Endometrium (tissue), 2 donors: ENCODE measurements at regions not wholly inside any gene's neighbourhood (a gene's known extent, or its start where the extent isn't known, plus 50 kb on each side); places are given as distances from the start of the nearest gene placed in this dataset.
A peak's percentile ranks its signal among the peaks of the same experiment; 100 is the strongest.
"Not testable (repeated sequence)": the region's sequence is repeated elsewhere in the genome, so short reads cannot be mapped to it uniquely, and the experiment has no call there.

ENCODE experiments used
- FAIRE-seq: peaks from 2 replicates; lab custom pipeline; 2012; peaks lifted over from hg19 to GRCh38; lab: Jason Lieb, UNC
- donor health status: control.
- donor health status: control.

DNA sequence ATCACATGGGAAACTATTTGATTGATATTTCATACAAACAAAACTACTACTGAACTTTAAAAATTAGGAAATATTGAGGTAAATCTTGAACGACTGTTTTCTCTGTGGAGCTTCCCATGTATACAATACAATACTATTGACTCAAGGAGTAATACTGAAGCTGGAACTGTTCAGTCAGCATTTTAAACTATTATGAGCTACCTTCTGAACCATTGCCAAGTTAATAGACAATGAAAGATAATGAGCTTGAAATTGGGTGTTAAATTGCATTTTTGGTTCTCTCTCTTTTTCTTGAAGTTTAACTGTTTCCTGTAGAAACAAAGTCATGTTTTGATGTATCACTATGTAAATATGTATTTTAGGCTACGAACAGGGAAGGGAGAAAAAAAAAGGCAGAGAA lies 569.2 kb downstream of the ZEB2 start:
- FAIRE-seq = no peak

DNA sequence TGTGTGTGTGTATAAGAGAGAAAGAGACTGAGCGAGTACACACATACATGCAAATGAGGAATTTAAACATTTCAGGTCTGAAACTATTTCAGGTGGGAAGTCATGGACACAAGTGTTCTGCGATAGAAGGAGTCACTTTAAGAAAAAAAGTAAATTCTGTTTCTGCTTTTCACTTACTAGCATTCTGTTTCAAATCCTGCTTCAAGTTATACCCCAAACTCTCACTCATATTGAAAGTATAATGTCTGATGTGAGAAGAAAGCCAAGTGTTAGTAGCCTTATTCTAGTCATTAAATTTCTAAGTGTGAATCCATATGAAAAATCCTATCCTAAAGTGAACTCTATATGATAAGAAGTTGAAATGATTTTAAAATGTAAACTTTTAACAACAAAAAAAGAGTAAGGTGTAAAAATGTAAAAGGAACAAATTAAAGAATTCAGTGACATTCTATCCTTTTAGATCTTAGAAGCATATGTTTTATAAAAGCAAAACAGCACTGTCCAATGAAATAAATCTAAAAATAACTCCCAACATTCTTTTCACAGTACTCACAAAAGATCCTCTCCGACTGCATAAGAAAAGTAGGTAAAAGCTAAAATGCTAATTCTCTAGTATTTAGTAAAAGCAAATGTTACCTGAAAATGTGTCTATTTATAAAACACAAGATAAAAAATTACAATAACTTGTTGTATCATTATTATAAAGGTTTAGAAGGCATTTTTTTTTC lies 570.6 kb downstream of the ZEB2 start:
- peak; percentile 18 for FAIRE-seq

DNA sequence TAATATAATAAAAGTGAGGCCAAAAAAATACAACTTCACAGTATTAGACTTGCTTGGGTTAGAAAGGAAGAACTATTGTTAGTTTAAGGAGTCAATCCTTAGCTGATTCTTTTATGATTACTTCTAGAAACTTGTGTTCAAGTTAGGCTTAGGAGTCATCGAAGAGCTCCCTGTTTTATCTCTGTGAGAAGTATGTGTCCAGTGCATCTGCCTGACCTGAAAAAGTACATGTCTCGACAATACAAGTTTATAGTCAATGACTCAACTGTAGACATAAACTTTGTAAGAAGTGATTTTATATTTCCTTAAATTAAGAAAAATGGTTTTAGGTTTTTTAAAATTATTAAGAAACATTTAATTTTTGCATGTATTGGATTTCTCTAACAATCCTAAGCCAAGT lies 571.2 kb downstream of the ZEB2 start:
- FAIRE-seq = no peak

DNA sequence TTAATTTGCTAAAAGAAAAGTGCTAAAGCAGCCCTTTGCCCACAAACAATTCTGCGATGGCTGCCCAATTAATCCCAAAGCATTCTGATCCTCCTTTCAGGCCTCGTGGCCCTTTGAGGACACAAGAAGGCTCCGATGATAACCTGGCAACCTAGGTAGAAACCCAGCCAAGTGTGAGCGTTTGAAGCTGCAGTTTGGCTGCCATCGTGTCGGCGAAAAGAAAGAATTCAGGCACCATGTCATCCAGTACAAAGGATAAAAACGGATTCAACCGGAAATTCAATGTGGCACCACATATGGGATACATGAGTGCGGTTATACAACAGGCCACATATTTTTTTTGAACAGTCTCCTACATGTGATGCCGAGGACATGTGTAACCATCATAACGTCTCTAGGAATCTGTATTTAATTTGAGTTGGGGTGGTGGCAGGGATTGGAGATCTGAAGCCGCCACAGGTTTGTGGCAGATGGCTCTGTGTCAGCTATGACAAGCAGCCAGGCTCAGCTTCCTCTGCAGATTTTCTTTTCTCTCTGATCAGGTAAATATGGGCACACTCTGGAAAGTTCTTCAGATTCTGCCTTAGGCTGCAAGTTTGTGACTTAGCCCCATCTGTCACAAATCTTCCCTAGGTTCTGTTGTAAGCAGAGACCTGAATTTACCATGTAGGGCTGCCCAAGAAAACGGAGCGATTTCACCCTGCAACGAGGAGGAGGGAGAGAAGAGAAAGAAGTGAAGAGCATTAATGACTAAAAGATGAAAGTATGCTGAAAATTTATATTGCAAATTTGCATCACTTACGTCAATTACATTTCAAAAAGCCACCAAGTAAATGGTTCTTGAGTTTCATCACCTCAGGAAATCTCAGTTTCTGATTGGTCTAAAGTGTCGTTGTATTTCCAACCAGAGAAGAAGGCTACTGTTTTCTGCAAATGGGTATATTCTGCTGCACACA lies 573.2 kb downstream of the ZEB2 start:
- no peak for FAIRE-seq

DNA sequence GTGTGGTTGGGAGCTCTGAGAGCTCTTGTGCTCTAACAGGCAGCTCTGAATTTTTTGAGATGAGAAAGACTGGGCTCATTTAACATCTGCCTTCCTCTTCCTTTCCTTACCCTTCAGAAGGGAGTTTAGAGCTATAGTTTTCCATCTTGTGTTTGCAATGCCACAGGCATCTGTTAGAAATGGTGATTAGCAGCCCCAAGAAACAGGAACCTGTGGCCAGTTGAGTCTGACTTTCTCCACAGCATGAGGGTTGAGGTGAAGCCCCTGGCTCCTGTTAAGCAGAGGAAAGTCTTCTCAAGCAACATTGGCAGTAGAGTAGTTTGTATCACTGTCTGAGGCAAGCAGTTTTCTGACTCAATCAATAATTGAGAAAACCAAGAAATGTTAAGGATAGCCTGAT lies 577.4 kb downstream of the ZEB2 start:
- FAIRE-seq = no peak

DNA sequence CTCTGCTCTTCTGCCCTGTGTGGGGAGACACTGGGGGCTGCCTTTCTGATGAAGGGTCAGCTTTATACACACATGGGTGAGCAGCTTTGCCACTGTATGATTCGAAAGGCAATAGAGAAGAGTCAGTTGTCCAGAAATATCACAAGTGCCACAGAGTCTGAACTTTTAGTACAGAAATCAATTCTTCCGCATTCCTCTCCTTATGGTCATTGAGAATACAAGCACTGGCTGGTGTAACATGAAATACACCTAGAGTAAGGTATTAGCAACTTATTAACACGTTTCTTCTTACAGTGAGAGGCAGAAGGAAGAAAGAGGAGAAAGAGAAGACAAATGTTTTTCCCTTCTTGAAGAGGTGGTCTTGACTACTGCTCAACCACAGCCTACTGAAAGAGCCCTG lies 579.2 kb downstream of the ZEB2 start:
- no peak for FAIRE-seq

DNA sequence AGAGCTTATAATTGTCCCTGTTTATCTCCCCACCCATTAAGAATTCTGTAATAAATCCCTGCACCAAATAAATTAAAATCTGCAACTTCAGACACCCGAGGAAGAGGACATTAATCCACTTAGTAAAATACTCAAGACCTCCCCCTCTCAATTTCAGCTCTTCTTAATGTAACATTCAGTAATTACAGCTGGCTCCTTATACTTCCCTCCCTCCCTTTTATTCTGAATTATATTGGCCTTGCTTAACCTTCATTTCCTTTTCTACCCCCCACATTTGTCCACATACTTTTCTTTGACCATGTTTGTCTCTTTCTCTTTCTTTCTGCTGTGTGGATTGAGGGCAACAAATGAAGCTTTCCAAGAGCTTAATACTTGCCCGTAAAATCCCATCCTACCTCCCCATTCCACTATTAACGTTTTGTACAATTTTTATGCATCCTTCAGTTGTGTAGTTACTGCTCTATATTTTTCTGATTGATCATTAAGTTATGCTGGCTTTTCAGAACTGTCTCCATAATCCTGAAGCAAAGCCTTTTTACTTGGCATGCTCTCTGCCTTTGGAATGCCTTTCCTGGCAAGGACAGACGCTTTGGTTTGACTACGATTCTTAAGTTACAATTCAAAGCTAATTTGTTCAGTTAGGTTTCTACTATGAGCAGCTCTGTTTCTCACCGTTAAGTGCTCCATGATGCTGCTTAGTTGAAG lies 580.1 kb downstream of the ZEB2 start:
- FAIRE-seq = no peak

DNA sequence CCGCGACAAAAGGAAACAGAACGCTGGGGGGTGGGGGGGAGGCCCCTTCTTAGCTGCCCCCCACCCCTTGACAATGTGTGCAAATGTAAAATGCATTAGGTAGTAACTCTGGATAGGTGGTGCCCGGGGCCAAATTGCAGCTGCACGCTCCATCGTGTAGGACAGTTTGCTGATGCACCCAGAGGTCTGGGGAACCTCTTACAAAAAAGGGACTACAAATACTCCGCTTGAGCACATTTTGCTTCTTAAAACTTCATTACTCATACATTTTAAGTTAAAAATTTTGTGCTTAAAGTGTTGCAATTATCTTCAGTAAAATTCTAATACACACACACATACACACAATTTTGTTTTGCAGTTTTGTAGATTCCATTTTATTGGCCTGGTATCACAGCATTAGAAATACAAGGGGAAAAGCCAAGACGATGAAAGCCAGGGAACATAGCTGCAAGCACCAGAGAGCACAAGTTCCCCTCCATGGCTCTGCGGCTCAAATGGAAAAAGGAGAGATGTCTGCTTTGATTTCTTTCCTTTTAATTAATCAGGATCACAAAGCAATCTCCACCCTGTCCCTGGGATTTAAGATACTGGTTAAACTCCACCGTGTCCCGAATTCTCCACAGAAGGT lies 582.1 kb downstream of the ZEB2 start:
- no peak for FAIRE-seq

DNA sequence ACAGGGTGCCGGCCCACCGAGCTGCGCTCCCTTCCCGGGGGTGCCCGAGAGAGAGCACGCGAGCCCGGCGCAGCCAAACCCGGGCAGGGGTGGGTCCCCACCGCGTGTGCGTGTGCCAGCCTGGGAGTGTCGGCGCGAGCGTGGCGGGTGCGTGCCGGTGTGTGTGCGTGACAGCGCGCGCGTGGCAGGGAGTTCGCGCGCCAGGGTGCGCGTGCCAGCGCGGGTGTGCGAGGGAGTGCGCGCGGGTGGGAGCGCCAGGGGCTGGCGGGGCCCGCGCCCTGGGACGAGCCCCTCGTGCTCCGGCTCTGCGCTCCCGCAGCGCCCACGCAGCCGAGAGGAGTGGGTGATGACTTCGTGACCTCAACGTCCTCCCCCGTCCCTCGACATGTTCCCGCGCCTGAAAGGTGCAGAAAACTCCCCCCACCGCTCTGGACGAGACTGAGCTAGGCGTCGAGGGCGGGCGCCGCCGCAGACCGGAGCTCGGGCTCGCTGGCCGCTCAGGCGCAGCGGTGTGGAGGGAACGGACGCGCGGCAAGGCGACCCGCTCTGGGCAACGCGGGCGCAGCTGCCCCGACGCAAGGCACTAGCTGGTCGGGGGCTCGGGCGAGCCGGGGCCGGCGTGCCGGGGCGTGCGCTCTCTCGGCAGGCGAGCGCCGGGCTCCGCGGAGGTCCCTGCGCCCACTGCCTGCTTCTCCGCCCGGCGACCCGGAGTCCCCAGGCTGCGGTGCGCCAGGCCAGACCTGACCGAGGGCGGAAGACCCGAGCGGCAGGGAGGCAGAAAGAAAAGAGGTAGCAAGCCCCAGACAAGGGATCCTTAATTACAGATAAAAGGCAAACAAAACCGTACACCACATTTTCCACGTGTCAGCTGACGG lies 582.8 kb downstream of the ZEB2 start:
- no peak for FAIRE-seq

DNA sequence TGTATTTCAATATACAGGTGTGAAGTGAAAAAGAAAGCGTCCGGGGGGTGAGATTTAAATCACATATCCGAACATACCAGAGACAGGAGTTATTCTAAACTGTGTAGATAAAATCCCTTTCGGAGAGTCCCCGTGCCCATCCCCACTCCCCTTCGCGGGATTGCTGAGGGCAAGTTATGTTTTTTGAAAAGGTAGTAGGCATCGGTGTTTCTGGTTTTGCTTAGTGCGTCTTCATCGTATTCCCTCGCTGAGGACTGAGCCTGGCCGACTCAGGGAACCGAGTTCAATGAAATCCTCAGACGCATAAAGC lies 583.4 kb downstream of the ZEB2 start:
- no peak for FAIRE-seq

DNA sequence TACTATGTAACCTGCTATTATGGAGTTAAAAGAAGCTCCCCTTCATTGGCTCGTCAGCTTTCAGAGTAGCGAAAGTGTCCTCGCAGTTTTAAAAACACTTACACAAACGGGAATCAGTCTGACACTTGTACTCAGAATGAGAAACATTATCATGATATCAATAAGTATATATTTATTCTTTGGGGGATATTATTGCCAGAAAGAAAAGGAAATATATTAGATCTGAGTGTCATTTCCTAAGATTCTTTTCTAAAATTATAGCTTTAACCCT lies 584.5 kb downstream of the ZEB2 start:
- FAIRE-seq = no peak

DNA sequence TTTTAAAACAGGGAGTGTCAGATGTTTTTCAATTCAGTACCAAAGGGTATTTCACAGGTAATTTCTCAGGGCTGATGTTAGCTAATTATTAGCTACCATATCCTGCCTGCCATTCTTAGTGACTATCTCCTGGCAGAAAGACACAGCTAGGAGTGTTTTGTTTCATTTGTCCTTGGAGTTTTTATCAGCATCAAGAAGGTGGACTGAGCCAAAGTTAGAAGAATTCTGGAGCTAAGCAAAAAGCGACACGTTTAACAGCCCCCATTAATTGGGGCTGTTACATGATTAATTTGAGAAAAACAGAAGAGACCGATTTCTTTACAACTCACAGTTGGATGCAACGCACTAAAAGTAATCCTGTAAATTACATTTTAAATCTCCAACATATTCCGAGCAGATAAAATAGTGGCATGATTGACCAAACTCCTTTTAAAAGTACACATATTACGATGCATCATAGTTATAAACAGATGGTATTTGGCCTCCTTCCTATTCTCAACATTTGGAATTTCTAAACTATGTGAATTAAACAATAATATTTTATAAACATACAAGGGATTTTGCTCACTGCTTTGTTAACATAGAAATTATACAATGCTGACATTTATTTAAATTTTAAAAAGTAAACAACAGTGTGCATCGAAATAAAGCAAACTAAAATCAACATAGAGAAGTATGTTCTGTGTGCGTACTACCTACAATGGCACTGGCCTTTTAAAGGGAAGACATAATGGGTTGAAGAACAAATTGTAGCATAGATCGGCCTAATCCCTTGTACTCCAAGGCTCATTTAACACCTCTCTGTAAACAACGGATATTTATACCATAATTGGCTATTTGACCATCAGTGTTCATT lies 585.1 kb downstream of the ZEB2 start:
- FAIRE-seq = no peak

DNA sequence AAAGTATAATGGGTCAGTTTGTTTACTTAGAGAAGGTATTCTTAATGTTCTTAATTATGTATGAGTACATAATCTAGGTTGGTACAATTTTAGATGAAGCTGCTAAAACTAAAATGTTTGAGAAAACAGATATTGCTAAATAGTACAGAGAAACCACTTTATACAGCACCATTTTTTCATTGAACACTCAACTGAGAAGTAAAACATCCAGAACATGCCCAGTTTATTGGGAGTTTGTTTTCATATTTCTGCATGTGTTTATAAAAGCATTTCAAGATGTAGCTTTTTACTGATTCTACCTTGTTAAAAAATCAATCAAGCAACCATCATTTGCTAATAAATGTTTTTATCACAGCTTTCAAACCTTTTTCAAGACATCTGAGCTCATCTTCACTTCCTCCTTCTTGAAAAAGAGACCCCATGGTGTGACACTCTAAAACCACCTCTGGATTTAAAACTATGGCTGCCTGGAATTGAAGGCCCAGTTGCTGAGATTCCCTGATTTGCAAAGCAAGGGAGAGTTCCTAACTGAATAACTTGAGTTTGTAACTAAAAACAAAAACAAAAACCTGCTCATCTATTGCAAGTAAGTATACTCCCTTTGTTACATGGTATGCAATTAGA lies 585.9 kb downstream of the ZEB2 start:
- FAIRE-seq = peak; percentile 91

DNA sequence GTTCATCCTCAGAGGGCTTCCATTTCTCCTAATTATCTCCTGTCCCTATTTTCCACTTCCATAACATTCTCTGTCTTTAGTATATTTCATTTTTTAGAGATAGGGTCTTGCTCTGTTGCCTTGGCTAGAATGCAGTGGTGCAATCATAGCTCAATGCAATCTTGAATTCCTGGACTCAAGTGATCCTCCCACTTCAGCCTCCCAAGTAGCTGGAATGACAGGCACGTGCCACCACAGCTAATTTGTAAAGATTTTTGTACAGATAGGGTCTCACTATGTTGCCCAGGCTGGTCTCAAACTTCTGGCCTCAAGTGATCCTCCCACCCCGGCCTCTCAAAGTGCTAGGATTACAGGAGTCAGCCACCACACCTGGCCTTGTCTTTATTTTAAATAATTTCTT lies 589.0 kb downstream of the ZEB2 start:
- no peak for FAIRE-seq

DNA sequence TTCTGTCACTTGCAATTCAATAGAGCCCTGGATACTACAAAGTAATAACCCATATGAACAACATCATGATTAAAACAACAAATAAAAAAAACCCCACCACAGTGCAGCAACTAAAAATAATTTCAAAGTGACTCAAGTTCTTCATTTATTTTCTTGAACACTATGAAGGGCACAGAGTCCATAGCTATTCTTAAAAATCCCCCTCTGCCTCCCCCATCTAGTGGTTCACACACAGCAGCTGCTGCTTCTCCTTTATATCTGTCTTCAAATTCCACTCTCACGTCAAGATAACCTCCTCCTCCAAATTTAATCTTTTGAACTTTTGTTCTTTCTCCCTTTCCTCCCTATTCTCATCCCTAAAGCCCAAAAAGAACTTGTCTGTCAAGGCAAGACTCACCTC lies 591.3 kb downstream of the ZEB2 start:
- peak; percentile 18 for FAIRE-seq

DNA sequence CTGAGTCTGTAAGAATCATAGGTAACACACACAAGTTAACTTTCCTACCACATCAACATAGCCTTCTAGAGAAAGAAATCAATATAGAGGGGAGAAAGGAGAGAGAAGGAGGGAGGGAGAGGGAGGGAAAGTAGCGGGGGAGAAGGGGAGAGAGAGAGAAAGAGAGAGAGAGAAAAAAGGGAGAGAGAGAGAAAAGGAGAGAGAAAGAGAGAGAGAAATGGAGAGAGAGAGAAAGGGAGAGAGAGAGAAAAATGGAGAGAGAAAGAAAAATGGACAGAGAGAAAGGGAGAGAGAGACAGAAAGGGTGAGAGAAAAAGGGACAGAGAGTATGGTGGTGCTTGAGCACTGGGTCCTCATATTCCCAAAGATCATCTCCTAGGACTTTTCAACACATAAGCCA lies 591.7 kb downstream of the ZEB2 start:
- no peak for FAIRE-seq

DNA sequence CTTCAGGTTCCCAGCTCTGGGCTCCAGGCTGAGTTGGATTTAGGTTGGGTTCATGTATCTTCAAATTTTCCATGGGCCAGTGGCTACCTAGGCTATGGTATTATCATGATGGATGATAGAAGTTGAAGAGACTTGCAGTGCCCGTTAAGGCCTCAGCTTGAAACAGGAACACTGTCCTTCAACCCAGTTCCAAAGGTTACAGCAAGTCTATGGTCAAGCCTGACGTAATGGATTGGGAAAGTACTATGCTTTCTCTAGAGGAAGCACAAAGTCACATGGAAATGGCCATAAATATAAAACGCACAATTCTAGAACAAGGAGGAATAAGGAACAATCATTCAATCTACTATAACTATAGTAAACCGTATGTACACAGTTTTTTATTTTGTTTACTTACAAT lies 593.2 kb downstream of the ZEB2 start:
- FAIRE-seq = no peak

DNA sequence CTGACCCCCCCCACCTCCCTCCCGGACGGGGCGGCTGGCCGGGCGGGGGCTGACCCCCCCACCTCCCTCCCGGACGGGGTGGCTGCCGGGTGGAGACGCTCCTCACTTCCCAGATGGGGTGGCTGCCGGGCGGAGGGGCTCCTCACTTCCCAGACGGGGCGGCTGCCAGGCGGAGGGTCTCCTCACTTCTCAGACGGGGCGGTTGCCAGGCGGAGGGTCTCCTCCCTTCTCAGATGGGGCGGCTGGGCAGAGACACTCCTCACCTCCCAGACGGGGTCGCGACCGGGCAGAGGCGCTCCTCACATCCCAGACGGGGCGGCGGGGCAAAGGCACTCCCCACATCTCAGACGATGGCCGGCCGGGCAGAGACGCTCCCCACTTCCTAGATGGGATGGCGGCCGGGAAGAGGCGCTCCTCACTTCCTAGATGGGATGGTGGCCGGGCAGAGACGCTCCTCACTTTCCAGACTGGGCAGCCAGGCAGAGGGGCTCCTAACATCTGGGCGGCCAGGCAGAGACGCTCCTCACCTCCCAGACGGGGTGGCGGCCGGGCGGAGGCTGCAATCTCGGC lies 597.6 kb downstream of the ZEB2 start:
- not testable (repeated sequence) for FAIRE-seq

DNA sequence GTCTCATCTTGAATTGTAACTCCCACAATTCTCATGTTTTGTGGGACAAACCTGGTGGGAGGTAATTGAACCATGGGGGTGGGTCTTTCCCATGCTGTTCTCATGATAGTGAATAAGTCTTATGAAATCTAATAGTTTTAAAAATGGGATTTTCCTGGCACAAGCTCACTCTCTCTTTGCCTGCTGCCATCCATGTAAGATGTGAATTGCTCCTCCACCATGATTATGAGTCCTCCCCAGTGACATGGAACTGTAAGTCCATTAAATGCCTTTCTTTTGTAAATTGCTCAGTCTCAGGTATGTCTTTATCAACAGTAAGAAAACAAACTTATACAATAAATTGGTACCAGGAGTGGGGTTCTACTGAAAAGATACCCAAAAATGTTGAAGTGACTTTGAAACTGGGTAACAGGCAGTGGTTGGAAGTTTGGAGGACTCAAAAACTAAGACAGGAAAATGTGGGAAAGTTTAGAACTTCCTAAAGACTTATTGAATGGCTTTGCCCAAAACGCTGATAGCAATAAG lies 601.4 kb downstream of the ZEB2 start:
- no peak for FAIRE-seq

DNA sequence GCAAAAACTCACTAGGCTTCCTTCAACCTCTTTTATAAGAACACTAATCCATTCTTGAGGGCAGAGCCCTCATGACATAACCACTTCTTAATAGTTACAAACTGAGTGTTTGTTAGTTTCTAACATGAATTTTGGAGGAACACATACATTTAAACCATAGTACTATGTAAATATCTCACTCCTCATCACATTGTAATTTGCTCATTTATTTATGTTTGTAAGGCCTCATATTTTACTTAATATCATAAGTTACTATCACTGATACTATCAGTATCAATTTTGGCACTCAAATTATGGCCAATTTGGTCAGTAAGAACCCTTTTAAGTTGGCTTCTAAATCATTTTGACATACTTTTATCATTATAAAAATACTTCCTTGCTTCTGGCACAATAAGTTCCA lies 603.1 kb downstream of the ZEB2 start:
- no peak for FAIRE-seq
